HG02943 (cell line): ENCODE measurements at regions not wholly inside any gene's neighbourhood (a gene's known extent, or its start where the extent isn't known, plus 50 kb on each side); places are given as distances from the start of the nearest gene placed in this dataset.
"Not testable (repeated sequence)": the region's sequence is repeated elsewhere in the genome, so short reads cannot be mapped to it uniquely, and the experiment has no call there.

Source experiments
- ATAC-seq: cut with Tn5 transposase; IDR thresholded peaks from one replicate; pipeline ENCODE4 v1.9.1; 2021; ENCODE audit warnings: mild to moderate bottlenecking, low read depth, moderate library complexity; ENCODE audit not compliant: unreplicated experiment

DNA sequence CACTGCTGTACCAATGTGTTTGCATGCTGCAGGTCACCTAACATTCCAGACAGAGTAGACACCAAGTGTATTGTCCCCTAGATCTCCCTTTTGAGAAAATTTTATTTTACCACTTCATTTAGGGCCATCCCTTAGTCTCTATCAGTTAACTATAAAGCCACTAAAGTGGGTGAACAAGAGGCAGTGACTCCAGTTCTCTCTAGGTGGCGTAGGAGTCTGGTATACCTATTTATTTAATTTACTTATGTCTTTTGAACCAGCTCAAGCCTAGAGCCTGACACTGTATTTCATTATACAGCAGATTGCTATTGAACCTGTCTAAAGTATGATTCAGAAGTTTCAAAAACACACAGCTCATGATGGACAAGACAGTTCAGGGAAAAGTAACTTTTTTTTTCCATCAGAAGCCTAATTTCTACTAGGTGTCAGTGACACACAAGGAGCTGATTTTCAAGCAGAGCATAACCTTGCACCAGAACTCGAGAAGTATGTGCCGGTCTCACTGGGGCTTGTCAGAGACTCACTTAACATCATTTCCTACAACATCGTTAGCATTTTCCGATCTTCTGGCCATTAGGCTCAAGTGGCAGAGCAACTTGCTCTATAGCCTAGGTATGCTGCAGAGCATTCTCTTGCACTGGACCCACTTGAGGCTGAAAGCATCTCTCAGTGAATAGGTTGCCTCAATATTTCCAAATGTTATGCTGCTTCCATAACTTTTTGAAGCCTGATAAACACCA lies 175.4 kb downstream of the CDC14C start:
- no peak for ATAC-seq

DNA sequence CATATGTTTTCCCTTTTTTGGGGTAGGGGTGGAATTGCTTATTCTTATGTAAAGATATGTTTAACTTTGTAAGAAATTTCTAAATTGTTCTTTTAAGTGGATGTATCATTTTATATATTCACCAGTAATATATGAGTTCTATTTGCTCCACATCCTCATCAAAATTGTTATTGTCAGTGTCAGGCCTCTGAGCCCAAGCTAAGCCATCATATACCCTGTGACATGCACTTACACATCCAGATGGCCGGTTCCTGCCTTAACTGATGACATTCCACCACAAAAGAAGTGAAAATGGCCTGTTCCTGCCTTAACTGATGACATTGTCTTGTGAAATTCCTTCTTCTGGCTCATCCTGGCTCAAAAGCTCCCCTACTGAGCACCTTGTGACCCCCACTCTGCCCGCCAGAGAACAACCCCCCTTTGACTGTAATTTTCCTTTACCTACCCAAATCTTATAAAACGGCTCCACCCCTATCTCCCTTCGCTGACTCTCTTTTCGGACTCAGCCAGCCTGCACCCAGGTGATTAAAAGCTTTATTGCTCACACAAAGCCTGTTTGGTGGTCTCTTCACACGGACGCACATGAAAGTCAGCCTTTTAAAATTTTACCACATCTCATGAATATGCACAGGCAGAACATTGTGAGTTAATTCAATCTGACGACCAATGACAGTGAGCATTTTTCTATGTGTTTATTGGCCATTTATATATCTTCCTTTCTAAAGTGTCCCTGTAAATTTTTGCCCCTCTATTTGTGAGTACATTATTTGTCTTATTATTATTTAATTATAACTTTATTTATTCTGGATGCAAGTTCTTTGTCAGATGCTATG lies 176.8 kb downstream of the CDC14C start:
- not testable (repeated sequence) for ATAC-seq

DNA sequence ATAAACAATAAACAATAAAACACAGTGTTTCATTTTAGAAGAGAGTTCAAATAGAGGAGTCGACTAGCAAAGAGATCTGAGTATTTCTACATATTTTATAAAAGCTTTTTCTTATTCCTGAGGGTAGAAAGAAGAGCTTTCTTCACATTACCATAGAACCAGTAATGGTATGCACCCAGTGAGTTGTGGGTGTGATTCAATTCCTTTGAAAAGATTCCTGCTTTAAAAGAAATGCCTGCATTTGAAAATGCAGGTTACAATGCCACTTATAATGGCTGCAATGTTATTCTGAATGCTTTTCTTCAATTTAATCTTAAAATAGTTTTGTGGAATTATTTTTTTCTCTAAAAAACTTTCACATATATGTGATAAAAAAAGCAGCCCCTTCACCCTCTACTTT lies 178.1 kb downstream of the CDC14C start:
- no peak for ATAC-seq

DNA sequence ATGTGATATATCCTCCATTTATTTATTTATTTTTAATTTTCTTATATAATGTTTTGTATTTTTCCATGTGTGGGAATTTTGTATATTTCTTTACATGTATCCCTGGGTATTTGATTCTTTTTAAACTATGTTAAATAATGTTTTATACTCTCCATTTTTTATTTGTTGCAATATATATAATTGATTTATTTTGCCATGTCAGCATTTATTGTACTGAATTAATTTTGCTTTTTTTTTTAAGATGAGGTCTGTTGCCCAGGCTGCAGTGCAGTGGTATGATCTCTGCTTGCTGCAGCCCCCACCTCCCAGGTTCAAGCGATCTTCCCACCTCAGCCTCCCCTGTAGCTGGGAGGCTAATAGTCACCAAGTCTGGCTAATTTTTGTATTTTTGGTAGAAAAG lies 187.4 kb downstream of the CDC14C start:
- ATAC-seq, result no peak

DNA sequence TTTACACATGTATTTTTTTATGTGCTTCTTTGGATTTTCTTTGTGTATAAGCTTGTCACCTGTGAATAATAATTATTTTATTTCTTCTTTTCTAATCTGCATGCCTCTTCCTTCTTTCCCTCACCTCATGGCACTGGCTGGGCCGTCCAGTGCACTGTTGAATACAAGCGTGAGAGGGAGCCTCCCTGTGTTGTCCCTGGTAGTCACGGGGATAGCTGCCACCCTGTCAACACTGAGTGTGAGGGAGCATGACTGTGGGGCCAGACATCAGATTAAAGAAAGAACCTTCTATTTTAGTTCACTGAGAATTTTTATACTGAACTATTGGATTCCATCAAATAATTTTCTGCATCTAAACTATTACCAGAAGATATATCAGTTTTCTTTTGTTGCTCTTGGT lies 187.9 kb downstream of the CDC14C start:
- no peak for ATAC-seq

DNA sequence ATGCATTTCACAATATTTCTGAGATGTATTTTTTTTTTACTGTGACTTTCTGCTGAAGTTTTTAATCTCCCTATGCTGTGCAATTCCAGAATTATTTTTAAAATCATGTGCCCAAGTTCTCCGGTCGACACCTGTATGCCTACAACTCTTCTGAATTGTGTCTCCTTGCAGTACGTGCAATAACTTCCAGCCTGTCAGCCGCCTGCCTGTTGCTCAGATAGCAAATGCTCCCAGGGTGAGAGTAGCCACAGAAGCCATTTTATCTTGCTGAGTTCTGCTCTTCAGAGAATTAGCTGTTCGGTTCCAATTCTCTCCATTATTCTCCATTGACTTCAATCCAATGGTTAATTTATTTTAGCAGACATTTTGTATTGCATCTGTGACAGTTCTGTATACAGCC lies 188.3 kb downstream of the CDC14C start:
- no peak for ATAC-seq

DNA sequence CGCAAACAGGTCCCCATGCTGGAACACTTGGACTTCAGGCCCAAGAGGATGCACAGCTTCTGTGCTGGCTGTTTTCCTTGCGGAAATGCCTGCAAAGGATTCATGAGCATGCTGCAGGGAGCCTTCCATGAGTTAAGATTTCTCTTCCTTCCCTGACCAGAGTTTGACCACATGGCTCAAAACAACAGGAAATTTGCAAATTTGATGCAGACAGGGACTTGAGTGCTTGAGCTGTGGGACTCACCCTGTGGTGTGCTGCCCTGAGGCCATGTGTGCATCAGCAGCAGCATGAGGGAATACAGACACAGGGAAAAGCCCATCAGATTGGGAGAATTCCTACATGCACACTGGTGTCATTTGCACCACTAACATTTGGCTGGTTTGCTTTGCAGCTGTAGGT lies 195.4 kb downstream of the CDC14C start:
- ATAC-seq, result no peak

DNA sequence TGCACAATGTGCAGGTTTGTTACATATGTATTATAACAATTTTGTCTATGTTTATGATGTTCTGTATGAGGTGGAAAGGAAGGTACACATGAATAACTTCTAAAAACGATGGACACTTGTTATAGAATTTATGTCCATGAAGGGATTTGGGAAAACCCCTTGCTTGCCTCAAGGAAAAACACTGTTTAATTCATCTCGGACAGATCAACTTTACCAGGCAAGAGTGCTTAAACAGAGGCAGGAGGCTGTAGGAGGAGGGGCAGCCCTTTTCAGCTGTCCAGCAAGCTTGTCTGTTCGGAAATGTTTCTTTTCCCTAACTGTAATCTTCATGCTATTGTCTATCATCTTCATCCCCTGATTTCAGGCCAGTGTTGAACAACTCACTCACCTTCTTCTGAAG lies 200.9 kb downstream of the CDC14C start:
- no peak for ATAC-seq

DNA sequence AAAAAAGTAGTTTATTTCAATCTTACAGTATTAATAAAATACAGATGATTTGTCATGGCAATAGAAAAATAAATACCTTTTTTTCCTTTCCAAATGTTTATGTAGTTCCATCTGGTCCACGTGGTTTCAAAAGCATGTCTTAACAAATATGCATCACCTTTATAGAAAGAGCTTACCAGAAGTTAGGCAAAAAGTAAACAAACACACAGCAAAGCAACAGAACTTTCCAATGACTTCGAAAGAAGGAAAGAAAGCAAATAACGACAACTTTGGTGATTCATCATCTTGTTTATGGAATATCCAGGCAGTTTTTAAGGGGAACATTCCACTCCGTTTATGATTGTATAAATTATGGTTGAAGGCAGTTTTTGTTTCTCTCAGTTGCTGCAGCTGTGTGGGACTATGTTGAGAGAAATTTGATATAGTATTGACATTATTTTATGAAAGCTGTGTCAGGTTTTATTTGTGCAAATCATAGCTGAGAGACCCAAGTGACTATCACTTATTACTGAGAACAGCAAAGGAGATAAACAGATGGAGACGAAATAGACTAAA lies 203.1 kb downstream of the CDC14C start:
- no peak for ATAC-seq

DNA sequence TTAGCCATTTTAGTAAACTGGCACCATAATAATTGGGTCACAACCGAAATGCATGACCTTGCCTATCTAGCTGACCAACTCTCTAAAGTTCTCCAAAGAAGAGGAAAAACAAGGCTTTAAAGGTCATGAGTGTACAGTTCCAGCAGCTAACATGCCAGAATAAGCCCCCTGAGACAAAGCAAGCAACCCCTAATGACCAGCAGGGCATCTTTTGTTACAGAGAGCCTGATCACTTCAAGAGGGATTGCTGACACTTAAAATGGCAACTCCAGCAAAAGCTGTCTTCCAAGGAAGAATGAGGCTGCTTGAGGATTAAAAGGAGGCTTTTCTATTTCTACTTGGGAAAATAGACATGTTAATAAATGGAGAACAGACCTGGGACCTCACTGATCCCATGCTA lies 213.6 kb downstream of the CDC14C start:
- no peak for ATAC-seq

DNA sequence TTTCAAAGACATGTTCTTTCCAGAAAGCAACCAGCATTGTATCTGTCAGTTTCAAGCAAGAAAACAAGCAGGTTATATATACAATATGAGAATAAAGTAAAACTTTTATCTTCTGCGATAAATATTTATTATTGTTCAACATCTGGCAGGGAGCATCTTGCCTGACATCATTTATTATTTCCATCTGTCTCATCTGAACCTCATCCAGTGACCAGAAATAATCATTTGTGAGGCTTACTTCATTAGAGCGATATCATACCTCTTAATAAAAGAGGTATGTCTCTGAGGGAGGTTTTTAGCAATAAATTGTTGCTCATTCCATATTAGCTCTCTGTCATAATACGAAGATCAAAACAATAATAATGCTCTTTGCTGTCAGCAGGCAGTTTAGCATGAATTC lies 226.1 kb downstream of the CDC14C start:
- ATAC-seq, result no peak

DNA sequence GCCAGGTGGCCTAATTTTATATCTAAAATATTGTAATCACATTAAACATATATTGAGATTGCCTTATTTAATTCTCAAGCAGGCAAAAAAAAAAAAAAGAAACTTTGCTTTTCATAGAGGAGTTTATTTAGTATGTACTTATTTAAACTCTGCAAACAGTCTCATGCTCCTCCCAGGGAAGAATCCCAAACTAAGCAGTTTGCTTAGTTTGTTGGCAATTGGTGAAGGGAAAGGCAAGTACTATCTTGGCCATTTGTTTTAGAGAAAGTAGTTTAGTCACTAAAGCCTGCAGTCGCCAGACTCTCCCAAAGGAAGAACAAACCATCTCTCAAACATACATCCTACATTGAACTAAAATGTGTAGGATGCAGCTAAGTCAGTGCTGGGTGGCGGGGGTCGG lies 226.8 kb downstream of the CDC14C start:
- ATAC-seq, result no peak

DNA sequence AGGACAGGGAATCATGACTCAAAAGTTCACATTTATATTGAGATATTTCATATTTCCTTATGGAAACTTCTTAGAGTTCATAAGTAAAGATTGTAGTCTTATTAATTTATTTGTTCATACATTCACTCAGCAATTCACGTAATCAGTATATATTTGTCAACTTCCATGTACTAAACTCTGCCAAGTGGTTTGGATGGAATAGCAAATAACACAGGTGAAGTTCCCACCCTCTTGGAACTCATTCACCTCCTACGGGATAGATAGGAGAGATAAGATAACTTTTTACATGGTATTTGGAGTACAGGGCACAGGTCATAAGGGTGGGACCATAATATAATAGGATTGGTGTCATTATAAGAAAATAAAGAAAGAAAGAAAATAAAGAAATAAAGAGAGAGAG lies 234.0 kb downstream of the CDC14C start:
- ATAC-seq, result no peak

DNA sequence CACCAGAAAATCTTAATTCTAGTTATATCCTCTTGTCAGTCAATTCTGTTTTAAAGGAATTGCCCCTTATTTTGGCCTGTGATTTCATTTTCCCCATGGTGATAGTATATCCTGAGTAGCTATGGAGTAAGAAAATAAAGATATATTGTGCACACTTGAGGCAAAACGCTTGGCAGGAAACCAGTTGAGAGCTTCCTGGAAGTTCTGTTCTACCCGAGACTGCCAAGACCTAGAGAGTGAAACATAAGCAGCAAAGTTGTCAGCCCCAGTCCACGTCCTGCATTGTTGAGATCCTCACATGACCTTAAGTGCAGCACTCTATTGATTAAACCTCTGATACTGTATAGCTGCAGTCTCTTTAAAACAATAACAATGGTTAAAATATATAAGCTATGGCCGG lies 235.2 kb downstream of the CDC14C start:
- ATAC-seq, result no peak

DNA sequence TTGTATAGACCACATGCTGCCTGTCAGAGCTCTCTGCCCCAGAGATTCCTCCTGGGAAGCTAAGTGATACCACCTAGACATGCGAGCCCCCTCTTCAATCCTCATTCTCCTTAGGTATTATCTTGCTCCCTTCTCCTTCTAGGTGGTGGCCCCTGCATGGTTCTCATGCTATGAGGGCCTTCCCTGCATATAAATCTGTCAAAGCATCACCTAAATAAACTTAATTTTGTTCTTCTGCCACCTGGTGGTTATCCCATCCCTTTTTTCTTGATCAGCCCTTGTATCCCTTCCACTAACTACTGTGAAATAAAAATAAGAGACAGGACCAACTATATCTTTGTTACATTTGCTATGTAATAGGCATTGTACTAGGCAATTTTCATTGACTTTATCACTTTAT lies 242.1 kb downstream of the CDC14C start:
- no peak for ATAC-seq

DNA sequence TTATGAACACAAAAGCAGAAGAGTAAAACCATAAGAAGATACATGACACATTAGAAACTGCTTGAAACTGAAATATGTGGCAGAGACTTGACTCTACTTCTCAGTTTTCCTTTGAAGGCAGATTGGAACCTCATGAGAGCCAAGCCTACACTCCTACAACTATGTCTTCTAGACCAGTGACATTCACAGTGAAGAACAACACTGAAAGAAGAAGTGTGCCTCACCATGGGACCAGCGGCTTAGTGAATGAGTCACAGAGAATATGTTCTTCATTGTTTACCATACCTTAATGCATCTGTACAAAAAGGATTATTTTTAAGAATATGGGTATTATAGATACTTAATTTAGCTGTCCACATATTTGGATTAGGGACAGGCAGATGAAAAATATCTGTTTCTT lies 248.3 kb downstream of the CDC14C start:
- no peak for ATAC-seq

DNA sequence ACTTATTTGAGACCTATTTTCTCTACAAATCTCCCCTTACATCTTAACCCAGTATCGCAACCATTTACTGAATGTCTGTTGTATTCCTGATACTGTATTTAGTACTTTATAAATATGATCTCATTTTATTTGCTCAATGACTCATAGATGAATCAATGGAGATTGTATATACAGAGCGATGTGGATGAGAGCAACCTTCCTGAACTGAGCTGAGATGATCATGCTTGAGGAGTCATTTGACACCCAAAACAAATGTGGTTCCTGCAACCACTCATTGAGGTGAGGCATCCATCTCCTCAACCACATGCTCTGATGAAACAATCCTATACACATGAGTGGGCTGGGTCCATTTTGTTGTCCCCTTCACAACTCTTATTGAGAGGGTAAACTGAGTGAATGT lies 250.0 kb downstream of the CDC14C start:
- ATAC-seq, result no peak

DNA sequence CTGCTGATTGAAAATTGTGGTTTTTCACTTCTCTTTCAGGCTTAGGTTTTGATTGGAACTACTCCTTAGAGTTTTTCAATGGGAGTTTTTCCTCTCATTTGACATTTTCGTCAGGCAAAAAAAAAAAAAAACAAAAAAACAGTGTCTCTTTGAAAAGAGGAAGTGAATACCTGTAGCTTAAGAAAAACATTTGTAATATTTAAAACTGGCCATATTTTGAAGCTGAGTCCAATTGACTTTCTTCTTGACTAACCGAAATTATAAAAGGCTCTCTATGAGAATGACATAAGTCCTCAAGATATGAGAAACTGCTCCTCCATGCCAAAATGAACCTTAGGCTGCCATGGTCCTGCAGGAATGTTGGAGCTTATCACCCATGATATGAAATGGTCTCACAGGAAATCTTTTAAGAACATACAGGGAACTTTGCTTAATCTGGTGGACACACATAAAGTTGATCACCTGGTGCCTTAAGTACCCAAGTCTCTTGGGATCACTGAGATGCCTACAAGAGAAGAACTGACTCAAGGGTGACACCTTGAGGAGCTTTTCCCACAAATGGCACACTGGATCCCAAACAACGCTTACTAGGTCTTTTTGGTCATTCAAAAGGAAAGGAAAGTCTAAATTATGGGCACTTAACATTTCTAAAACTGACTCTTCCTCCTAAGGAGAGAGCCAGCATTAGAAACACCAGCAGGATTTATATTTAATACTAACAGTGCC lies 263.4 kb downstream of the CDC14C start:
- no peak for ATAC-seq

DNA sequence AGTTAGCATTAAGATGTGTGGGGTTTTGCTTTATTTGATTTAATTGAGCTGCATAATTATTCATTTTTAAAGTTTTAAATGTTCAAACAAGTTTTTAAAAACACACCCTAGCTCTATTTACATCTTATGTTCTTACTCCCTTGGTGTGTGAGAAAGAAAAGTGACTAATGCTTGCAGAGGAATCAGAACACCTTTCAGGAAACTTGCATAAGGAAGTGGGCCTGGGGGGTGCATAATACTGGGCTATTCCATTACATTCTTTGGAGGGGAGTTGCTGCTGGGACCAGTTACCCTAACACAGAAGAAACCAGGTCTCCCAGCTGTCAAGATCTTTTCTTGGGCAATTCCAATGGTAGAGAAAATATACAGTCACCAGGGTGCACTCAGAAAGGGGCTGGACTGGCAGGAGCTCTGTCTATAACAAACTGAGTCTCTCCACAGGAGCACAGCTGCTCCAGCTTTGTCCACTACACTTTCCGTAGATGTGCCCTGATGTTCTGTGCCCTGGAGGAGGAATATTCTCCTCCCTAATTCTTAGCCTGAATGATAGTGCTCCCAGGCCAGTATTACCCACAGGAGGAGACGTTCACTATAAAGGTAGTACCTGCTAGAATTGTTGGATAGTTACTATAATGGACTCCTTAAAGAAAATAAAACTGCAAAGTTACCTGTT lies 304.2 kb downstream of the CDC14C start:
- ATAC-seq, result no peak

DNA sequence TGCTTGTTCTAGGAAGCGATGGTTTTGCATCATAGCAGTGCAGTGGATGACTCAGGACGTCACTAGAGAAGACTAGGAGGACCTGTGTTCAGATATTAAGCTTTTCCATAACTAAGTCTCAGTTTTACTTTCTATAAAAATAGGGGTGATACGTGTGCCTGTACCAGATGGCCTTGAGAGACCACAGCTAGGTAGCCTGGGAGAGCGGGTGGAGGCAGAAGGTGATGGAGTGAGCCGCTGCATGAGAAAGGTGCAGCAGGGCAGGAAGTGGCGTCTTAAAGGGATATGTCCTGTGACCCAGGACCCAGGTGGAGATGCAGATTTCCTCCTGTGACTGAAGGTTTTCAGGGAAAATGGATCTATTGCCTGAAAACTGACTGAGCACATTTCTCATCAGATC lies 304.9 kb downstream of the CDC14C start:
- ATAC-seq, result no peak

DNA sequence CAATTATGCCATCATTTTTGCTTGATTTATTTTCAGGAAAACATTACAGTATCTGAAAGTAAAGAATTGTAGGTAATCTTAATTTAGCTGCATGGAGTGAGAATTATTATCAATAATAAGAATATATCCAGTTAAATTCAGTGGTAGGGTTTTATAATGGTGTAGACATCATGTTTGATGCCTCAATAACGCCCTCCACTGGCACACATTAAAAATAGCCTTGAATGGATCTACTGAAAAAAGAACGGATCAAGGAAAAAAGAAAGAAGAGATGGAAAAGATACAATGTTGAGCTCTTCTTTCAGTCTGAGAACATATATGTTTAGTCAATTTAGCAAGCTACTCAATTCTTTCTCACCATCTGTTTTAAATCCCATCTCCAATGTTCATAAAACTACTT lies 319.2 kb downstream of the CDC14C start:
- ATAC-seq, result no peak
